HG03135 (cell line): ENCODE measurements at regions not wholly inside any gene's neighbourhood (a gene's known extent, or its start where the extent isn't known, plus 50 kb on each side); places are given as distances from the start of the nearest gene placed in this dataset.

ENCODE experiments used
- ATAC-seq: cut with Tn5 transposase; IDR thresholded peaks from one replicate; pipeline ENCODE4 v1.9.1; 2021; ENCODE audit warnings: mild to moderate bottlenecking, moderate library complexity; ENCODE audit not compliant: unreplicated experiment

DNA sequence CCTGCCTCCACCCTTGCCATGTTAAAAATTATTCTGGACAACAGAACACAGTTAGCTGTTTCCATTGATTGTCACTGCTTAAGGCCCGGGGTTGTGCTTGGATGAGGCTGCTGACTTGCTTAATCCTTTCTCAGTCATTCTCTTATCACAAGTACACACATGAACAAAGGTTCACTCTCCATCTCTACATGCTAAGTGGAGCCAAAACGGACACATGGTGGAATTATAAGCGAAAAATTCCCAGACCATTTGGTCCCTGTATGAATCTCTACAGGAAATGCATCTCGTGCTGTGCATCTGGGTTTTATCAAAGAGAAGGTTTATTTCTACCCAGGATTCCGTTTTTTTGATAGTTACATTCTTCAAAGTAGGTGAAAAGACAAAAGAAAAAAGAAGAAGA is 177.5 kb upstream of the ETAA1 start:
- no peak for ATAC-seq

DNA sequence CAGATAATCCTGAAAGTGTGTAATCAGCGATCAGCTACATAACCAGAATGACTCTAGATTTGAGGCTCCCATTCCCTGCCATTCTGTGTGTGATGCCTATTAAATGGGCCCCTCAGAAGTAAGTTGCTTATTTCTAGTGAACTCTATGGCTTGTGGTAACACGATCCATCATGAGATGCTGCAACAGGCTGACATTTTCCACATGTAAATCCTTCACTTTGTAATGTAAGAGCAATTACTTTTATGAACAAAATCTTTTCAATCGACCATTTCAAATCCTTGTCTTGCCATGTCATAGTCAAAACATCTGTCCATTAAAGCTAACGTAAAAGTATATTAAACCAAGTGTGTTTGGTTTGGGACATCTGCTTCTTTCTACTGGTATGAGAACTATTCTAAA is 175.9 kb upstream of the ETAA1 start:
- ATAC-seq, result no peak

DNA sequence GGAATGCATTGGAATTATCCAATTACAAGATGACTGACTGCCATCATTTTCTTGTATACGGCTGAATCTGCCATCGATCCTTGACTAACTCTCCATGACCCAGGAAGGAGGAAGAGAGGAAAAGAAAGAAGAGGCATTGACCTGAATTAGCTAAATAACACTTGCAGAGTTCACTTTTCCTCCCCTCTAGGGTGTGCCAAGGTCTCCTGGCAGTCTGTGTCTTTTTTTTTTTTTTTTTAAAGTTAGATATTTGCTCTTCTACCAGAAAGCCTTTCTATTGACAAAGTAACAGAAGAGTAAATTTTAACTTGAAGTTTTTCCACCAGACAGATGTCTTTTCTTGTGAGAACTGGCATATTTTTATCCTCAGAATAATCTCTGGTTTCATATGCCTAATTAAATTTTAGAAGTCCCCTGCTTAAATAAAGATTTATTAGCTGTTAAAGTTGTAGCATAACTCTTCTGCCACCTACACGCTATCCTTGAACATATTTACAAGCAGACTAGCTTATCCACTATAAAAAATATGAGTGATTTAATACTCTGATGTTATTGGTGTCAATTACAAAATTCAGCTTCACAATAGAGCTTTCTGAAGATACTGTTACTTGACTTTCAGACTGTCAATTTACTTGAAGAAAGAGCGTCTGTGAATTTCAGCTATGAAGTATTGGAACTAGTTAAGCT is 171.7 kb upstream of the ETAA1 start:
- no peak for ATAC-seq

DNA sequence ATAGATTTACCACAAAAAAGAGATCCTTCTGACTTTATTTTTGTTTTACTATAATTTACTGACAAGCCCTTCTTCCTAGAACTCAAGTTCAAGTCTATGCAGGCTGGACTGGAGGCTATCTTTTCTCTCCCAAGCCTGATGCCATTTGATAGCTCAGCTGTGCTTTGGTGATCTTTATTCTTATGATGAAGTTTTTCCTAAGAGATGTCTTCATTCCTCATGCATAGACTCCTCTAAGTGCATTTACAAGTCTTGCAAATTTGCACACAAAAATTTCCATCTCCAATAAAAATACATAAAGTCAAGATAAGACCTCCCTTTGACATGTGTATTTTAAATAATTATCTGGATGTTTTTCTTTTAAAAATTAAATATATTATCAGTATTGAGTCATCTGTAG is 167.4 kb upstream of the ETAA1 start:
- ATAC-seq, result no peak

DNA sequence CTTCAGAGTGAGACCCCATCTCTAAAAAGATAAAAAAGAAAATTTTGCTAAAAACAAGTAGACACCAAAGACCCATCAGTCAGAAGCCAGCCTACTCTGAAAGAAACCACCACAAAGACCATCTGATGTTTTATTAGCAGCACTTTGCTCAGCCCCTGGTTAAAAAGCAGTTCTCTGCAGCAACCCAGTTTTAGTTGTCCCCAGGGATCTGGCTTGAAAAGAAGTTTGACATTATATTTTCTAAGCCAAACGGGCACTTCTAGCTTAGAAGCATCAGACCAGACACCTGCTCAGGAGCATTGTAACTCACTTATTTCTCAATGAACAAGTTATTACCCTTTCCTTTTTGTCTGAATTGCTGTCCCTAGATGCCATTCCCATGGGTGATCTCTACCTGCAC is 164.2 kb upstream of the ETAA1 start:
- ATAC-seq, result no peak

DNA sequence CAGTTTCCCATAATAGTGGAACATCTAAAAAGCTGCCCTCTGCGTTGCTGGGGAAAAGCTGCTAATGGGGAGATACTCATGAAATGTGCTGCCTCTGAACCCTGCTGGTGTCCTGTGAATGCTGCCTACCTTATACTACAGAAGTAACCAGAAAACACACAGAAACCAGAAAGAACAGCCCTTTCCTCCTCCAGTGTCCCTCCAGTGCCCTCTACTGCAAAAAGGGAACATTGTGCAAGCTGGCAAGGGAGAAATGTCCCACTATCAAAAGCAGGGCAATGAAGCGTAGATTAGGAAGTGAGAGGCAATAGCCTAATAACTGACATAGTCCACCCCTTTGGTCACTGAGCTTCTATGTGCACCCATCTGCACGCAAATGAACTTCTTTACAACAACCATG is 162.7 kb upstream of the ETAA1 start:
- no peak for ATAC-seq

DNA sequence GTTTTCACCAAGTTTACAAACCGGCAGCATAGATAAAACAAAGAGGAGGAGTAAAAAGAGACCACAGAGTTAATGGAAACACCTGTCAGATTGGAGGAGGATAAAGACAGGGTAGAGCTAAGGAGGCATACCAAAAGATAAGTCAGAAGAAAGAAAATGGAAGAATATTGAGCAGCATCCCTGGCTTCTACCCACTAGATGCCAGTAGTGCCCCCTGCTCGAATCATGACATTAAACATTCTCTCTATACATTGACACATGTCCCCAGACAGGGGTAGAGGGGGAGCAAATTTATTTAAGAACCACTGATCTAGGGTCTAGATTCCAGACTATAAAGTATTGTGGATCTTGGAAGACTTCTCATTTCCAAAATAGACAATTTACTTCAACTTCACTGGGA is 159.8 kb upstream of the ETAA1 start:
- ATAC-seq, result no peak

DNA sequence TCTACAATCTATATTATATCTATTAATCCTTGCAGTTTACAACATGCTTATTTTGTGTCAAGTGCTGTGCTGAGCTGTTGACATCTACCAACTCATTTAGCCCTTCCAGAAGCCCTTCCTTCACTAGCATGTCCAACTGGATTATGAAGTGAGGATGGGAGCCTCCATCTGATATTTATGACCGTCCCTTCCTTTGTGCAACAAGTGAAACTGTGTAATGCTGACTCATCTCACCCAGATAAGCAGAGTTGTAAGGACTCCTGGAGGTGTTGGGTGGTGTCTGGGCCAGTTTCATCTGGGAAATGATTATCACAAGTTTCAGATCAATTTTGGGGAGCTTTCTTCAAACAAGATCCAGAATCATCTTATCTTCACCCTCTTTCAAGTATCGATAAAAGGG is 156.6 kb upstream of the ETAA1 start:
- ATAC-seq, result no peak

DNA sequence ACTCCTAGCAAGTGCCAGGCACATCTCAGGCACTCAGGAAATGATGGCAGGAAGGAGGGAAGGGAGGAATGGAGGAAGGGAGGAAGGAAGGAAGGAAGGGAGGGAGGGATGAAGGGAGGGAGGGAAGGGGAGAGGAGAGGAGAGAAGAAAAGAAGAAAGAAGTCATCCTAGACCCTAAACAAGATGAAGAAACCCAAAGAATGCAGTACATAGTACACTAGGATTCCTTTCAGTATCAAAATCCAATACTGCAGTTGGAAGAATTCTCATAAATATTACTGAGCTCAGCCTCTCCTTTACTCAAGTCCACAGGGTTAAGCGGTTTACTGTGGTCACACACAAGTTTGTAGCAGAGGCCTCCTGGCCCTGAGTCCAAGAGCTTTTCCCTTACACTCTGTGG is 155.7 kb upstream of the ETAA1 start:
- ATAC-seq, result no peak

DNA sequence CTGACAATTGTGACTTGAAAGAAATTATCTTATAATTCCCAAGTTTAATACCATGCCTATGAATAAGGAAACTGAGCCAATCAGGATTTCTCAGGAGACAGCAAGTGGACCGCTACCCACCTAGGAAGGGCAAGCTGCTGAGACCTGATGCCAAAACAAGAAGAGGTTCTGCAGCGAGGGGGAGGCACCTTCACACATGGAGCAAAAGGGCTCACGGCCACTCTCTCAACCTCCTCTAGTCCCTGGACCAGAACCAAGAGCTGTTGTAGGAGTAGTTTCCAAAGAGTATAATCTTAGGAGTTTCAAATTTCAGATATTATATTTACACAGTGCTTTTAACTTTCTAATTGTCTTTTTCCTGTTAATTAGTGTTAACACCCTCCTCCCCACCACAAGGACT is 154.7 kb upstream of the ETAA1 start:
- no peak for ATAC-seq

DNA sequence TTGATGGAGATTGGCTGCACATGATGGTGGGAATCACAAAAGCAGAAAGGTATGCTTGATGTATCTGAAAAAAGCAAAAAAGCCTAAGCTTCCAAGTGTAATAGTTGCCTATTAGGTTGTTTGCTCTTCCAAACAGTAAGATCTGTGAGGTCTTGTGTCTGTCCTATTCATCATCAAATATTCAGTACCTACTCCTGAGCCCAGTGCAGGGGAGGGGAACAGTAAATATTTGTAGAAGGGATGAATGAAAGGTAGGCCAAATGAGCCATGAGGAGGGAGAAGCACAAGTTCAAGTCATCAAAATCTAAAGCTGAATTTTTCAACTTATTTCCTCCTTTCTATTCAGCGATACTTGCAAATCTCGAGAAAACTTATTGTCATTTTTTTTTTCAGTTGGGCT is 153.2 kb upstream of the ETAA1 start:
- no peak for ATAC-seq

DNA sequence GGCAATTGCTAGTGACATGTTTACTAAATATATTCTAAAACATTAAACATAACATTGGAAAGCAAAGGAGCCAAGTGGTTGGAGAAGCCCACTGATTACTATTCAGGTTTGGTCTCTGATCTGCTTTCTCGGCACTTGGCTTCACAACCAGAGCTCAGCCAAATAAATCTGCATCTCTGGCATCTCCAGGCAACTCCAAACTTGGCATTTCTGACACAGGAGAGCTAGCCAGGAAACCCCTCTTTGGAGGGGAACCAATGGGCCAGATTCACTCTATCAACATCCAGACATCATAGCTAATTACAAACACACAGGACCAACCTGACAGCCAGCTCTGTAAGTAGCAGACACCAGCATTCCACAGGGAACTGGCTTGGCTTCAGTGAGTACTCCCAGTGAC is 150.3 kb upstream of the ETAA1 start:
- no peak for ATAC-seq

DNA sequence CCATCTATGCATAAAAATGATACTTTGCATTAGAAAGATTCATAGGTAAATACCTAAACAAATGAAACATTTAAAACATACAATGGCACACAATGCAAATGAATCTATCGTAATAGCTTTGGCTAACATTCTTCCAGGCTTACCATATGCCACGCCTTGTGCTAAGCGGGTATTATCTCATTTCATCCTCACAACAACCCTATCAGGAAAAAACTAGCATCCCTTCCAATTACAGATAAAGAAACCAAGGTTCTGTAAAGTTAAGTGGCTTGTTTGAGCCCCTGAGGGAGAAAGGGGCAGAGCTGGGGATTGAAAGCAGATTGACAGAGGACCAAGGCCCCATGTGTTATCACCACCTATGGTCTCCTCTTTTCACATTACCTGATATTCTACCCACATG is 145.4 kb upstream of the ETAA1 start:
- no peak for ATAC-seq

DNA sequence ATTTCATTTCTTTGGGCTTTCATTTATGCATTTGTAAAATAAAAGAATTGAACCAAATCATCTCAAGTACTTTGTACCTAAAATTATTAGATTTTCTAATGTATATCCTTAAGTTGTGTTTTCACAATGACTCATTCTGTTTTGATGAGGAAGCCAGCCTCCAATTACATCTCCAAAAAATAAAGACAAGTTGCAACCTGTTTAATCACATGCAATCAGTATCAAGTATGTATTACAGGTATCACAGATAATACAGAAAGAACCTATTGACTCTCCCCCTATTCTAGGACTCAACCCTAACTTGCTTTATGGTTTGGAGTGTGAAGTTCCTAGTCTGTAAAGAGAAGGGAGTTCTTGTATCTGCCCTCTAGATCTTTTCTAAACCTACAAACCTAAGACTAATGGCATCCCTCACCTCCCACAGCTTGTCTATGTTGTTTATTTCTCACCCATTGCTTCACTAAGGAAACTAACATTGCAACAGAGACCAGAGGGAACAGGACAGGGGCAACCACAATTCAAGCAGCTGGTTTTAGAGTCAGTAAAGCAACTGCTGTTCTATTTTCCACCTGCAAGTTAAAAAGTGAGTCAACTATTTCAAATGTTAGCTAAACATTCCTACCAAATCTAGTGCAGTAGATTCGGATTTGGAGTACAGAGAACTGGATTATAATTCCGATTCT is 141.1 kb upstream of the ETAA1 start:
- ATAC-seq, result no peak

DNA sequence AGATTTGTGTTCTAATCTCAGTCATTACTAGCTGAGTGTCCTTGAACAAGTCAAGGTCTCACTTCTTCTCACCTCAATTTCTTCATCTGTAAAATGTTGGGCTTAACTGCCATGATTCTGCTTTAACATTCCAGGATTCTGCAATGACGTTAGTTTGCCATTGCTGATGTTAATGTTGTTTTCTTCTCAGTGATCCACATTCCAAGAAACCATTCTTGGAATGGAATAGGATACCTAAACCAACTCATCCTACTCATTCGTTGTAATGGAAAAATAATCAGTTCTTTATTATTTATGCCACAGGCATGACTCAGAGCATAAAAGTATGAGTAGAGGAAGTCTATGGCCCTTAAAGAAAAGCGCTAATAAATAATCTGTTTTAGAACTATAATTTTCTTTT is 140.2 kb upstream of the ETAA1 start:
- ATAC-seq, result no peak

DNA sequence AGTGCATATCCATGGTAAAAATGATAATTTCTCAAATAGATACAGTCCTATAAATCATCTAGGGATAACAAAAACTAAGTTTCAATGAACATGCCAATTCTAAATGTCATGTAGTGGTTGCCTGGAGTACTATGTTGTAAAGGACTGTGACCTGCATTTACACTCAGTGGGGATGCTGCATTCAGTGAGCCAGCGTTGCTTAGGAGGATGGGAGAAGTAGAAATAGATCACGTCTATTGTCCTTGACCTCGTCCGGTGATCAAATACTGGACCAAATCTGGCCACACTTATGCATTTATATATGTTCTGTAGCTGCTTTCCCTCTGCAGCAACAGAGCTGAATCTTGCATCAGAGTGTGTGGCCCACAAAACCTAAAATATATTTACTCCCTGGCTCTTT is 139.0 kb upstream of the ETAA1 start:
- ATAC-seq, result no peak

DNA sequence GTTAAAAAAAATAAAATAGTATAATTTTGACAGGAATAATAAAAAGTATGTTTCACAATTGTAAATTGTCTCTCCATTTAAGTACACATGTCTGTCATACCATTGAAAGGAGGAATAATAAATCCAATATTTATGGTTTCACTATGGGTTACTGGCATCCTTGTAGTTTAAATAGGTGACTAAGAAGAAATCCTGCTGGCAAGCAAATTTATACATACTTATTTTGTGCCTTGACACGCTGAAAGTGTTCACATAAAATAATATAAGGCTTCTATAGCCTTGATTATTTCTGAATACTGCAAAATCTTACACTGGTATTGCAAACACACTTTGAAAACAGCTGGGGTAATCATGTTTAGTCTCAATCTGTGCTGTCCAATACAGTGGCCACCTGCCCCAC is 138.3 kb upstream of the ETAA1 start:
- no peak for ATAC-seq

DNA sequence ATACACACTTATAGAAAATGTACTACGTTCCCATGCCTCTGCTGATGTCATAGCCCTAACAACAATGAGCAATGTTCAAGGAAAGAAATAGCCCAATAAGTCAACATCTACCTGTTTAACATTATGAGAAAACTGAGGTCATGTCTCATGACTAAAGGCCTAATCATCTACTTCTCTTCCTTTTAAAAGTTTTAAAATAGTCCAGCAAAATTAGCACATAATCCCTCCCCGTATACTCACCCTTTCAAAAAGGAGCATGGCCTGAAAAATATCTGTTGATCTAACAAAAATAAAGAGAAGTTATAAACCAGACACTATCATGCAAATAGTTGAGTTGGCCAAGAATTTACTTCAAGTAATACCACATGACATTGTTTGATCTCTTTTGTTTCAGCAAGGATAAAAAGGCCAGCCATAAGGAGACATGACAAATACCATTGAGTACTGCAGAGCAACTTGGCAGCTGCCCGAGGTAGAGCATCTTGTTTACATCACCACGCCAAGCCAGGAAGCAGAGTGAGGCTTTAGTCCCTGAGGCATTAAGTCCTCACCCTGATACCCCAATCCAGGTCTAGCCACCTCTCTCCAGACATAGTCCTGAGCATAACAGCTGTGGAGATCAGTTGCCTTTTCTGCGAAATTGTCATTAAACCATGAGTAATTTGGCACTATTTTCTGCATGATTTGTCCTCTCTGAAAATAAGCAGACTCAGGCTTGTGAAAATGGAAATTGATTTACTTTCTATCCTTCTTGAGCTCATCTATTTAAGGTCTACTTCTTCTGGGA is 137.4 kb upstream of the ETAA1 start:
- no peak for ATAC-seq

DNA sequence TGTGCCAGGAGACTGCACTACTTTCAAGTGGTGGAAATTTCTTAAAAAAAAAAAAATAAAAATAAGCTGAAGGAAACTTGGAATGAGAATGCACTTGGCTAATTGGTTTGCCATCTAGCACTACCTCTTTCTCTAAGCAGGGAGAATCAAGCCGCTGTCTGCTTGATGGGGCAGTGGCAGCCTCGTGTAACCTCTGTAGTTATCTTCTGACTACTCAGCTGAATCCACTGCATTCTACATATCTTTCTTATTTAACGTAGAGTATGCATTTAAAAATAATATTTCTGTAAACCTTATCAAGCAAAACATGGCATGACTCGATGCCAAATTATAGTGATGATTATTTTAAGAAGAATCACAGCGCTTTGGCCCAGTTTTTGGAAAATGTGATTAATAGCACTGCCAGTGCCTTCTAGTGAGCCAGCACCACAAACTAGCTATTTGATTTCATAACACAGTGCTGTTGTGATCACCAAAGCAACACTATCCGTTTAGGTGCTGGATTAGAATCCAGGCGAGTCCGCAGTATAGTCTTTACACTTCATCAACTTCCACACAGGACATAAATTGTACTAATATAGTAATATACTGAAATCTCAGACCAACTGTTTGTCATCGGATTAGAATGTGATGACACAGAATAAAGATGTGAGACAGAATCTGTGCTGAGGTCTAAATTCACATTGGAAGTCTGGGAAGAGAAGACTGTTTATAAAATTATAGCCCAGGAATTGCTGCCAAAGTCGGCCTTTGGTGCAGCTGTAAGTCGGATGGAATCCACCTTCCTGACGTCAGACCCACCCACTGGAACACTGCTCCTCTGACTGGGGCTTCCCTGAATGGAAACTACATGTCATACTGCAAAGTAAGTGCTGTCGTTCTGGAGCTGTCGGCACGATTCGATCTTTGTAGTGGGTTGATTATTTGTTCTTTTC is 136.5 kb upstream of the ETAA1 start:
- ATAC-seq, result no peak

DNA sequence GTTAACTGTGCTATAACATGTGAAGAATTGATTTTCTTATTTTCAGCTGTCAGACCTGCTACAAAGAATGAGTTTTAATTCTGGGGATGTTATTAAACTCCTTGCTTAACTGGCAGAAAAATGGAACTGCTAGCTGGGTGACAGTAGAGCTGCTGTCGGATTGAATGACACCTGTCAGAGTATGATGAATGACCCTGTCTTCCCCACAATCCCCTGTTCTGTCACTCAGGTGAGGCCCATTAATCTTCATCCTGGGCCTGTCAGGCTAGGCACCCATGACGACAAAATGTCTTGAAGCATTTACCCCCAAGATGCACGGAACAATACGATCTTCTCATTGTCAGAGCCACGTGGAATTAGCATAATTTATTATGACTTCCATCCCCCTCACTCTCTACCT is 129.9 kb upstream of the ETAA1 start:
- no peak for ATAC-seq

DNA sequence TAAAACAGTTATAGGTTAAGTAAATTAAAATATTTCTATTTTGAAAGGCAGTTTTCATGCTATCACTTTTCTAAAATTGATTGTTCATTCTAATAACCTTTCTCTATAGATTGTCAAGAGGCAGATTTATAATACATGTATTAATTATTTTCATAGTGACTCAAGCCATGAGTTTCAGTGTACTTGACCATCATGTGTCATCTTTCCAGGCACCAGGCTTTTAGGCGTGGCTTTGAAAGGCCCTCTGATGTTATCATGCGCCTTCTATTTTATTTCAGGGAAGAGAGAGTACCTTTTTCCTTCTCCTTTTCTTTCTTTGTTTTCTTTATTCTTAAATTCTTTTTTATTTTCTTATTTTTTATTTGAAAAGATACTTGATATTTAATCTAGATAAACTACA is 128.3 kb upstream of the ETAA1 start:
- ATAC-seq, result no peak
